ENCODE measurements at regions not wholly inside any gene's neighbourhood (a gene's known extent, or its start where the extent isn't known, plus 50 kb on each side); places are given as distances from the start of the nearest gene placed in this dataset.
"Not testable (repeated sequence)": the region's sequence is repeated elsewhere in the genome, so short reads cannot be mapped to it uniquely, and the experiment has no call there.

DNA sequence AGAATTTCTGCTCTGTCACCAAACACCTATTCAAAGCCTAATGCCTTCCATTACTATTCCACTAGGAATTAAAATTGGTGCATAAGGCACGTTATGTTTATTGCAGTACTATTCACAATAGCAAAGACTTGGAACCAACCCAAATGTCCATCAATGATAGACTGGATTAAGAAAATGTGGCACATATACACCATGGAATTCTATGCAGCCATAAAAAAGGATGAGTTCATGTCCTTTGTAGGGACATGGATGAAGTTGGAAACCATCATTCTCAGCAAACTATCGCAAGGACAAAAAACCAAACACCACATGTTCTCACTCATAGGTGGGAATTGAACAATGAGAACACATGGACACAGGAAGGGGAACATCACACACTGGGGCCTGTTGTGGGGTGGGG is 902.1 kb downstream of the UQCRFS1 start:
- DNase-seq (ENCODE audit: low read depth in 2 of 3, low spot score in 1 of 3) = not testable (repeated sequence)

GRCh38 chr19:28309070-28309469 is 903.9 kb downstream of the UQCRFS1 start:
- DNase-seq (ENCODE audit: low read depth in 2 of 3, low spot score in 1 of 3) = no peak

DNA sequence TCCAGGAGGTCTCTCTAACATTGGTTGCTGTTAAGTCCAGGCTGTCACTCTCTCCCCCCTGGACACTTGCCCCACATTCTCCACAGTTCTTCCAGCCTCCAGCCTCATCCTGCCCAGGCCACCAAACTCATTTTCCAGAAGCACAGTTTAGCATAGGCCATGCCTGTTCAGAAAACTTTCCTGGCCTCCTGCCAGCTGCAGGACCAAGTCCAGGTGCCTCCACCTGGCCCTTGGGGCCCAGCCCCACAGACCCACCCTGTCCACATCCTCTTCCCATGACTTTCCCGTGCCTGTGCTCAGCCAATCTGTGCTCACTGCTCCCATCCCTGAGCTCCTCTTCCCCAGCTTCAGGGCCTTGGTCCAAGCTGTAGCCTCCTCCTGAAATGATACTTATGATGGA is 905.0 kb downstream of the UQCRFS1 start:
- DNase-seq (ENCODE audit: low read depth in 2 of 3, low spot score in 1 of 3) = no peak

- no peak for DNase-seq (ENCODE audit: low read depth in 2 of 3, low spot score in 1 of 3)
Observed at GRCh38 chr19:28307487-28307886, 905.5 kb downstream of the UQCRFS1 start.

DNA sequence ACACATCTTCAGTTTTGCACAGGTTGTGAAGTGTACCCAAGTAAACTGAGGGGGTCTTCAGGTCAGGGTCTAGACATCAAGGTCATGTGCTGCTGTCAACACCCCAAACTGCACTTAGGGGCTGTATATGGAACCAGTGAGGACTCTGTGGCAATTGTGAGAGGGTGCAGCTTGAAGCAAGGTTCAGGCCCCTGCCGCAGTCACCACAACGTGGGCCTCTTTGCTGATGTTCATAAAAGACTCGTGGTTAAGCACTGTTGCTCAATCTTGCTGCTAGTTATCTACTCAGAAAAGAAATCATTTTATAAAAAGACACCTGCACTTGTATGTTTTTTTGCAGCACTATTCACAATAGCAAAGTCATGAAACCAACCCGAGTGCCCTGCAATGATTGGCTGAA is 907.4 kb downstream of the UQCRFS1 start:
- no peak for DNase-seq (ENCODE audit: low read depth in 2 of 3, low spot score in 1 of 3)

- DNase-seq (ENCODE audit: low read depth in 2 of 3, low spot score in 1 of 3) = no peak
Observed at GRCh38 chr19:28303502-28303901, 909.4 kb downstream of the UQCRFS1 start.

DNA sequence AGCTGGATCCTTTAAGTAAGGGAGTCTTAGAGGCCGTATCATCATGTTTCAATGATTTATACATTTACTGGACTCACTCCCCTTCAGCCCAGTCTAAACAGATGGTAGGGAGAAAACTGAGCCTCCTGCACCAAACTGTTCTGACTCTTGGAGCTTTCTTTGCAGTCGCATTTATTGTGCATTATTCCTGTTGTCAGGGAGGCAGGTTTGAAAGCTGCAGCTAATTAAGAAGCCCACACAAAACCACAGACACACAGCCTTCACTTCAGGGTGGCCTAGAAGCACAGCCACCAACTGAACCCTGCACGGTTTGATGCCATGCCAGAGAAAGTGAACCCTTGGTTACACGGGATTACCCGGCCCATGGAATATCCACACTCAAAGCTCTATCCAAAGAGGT is 911.0 kb downstream of the UQCRFS1 start:
- no peak for DNase-seq (ENCODE audit: low read depth in 2 of 3, low spot score in 1 of 3)

DNA sequence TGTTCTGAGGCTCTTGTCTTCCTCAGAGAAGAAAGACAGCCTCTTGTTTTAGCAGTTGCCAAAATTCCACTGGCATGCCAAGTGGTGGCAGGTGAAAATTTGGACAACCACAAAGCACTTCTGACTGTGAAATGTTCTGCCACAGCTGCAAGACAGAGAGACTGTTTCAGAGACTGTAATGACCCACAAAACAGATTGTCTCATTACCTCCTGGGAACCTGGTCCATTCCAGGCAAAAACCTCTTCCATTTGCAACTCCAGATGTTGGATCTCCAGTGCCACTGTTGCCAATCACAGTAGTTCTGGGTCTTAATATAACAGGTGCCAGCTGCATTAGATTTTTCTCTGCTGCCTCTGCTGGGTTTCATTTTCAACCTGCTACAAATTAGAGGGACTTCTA is 911.5 kb downstream of the UQCRFS1 start:
- DNase-seq (ENCODE audit: low read depth in 2 of 3, low spot score in 1 of 3) = no peak

GRCh38 chr19:28299649-28300048 is 913.3 kb downstream of the UQCRFS1 start:
- DNase-seq (ENCODE audit: low read depth in 2 of 3, low spot score in 1 of 3) = no peak

- no peak for DNase-seq (ENCODE audit: low read depth in 2 of 3, low spot score in 1 of 3)
Observed at GRCh38 chr19:28297586-28298157, 915.3 kb downstream of the UQCRFS1 start.

DNA sequence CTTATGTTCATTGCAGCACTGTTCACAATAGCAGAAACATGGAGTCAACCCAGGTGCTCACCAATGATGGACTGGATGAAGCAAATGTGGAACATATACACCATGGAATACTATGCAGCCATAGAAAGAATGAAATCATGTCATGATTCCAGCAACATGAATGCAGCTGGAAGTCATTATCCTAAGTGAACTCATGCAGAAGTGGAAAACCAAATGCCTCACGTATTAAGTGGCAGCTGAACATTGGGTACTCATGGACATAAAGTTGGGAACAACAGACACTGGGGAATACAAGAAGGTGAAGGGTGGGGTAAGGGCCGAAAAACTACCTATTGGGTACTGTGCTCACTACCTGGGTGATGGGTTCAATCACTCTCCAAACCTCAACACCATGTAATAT is 915.9 kb downstream of the UQCRFS1 start:
- no peak for DNase-seq (ENCODE audit: low read depth in 2 of 3, low spot score in 1 of 3)

DNA sequence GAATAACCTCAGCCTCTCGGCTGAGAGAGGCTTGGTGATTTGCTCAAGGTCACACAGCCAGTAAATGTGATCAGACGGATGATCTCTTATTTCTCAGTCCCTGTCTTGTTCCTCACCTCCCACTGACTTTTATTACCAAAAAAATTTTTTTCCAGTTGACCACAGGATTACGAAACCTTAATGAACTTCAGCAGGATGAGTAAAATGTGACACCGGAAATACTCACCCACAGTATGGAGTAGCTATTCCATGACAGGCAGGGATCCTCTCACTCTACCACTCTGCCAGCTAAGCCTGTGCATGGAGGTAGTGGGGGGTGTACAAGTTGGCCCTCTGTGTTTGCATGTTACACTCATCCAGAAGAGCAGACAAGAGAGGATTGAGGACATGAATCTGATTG is 916.4 kb downstream of the UQCRFS1 start:
- DNase-seq (ENCODE audit: low read depth in 2 of 3, low spot score in 1 of 3) = no peak

- not testable (repeated sequence) for DNase-seq (ENCODE audit: low read depth in 2 of 3, low spot score in 1 of 3)
Observed at GRCh38 chr19:28294975-28295374, 918.0 kb downstream of the UQCRFS1 start.

DNA sequence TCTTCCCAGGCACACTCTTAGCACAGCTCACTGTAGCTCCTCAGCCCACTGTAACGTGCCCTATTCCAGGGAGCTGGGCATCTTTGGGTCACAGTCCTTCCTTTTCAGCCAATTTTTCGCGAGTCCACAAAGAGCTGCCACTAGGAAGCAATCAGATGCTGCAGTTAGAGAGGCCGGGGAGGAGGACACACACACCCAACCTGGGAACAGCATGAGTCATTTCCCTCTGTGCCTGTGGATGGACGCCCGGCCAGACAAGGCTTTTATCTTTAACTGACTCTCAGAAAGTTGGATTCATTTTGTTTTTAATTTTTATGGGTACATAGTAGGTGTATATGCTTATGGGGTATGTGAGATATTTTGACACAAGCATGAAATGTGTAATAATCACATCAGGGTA is 918.6 kb downstream of the UQCRFS1 start:
- DNase-seq (ENCODE audit: low read depth in 2 of 3, low spot score in 1 of 3) = no peak

- no peak for DNase-seq (ENCODE audit: low read depth in 2 of 3, low spot score in 1 of 3)
Observed at GRCh38 chr19:28293685-28294084, 919.3 kb downstream of the UQCRFS1 start.

DNA sequence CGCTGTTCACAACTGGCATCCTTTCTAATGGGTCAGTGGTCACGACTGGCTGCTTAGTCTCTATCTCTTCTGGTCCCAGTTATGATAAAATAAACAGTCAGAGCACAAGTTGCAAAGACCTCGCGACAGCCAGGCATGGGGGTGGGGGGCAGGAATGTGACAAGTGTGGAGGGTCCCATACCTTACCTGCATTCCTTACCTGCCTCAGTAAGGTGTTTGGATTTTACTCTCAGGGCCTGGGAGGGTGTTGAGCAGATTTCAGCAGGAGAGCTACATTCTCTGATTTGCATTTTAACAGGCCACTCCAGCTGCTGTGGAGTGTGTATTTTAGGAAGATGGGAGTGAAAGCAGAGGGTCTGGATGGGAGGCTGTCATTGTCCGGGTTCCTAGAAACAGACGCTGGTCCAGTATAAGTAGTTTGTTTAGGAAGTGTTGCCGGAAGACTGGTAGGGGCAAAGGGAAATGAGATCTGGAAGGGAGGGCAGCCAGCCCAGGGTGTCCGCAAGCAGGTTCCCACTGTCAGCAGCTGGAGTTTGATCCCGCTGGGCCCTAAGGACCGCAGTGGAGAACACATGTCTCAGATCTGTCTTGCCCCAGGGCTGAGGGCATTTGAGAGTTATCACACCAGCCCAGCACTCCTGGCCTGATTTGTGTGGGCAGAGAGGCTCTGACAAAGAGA is 920.0 kb downstream of the UQCRFS1 start:
- no peak for DNase-seq (ENCODE audit: low read depth in 2 of 3, low spot score in 1 of 3)

- no peak for DNase-seq (ENCODE audit: low read depth in 2 of 3, low spot score in 1 of 3)
Observed at GRCh38 chr19:28291874-28292273, 921.1 kb downstream of the UQCRFS1 start.

DNA sequence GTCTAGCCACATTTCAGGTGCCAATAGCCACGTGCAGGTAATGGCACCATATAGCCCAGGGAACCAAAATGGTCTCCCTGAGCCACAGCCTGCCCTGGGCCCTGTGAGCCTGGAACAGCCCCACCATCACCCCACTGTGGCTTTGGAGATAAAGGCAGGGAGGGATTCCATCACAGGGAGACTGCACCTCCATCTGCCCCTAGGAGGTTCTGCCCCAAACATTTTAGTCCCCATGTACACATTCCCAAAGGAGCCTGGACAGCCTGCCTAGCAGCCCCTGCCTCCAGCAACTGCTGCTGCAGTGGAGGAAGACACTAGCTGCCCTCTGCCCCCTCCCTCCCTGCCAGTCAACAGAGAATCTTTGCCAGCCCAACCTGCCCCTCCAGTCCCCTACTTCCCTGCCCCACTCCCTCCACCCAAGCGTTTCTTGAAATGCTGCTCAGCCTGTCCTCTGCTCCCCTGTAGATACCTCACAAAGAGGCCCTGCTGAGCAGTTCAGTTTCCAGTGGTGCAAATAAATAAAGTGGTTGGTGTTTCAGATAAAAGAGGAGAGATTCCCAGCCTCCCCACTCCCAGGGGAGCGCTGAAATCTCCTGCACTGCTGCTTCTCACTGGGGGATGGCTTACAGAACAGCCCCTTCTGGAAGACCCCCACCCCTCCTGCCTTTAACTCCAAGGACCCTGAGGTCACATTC is 921.8 kb downstream of the UQCRFS1 start:
- no peak for DNase-seq (ENCODE audit: low read depth in 2 of 3, low spot score in 1 of 3)

- DNase-seq (ENCODE audit: low read depth in 2 of 3, low spot score in 1 of 3) = no peak
Observed at GRCh38 chr19:28289295-28290063, 923.5 kb downstream of the UQCRFS1 start.

DNA sequence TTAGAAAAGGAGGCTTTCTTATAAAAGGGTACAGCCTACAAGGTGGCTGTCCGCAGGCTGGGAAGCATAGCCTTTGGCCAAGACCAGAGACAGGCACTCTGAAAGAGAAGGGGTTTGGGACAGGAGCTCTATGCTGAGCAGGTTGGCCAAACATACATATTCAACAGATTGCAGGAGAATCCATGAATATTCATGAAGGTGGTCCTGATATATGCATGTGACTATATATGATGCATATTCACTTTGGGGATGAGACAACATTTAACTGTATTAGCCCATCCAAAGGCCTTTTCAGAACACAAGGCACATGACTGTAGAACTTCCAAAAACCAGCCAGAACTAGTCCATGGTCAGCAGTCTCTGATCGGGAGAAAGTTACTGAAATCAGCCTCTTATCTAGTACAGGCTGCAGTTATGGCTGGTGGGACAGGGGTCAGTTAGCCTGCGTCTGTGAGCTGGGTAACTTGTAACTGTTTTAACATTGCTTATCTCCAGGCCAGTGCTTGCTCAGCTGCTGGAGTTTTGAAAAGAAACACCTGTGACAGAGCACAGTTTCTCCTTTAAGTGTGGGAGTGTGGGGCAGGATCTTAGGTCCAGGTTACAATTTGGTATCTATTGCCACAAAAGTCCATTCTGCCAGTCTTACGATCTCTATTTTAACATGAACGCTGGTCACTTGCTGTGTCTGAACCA is 924.2 kb downstream of the UQCRFS1 start:
- no peak for DNase-seq (ENCODE audit: low read depth in 2 of 3, low spot score in 1 of 3)

GRCh38 chr19:28285917-28286316 is 927.0 kb downstream of the UQCRFS1 start:
- DNase-seq (ENCODE audit: low read depth in 2 of 3, low spot score in 1 of 3) = no peak

Data from stimulated activated CD4-positive, alpha-beta T cell treated with anti-CD3 and anti-CD28 coated beads, Interleukin-12 subunit alpha, Interleukin-12 subunit beta, amount 100 ng/mL, for 48 hours (primary cell).